ENCODE measurements at regions not wholly inside any gene's neighbourhood (a gene's known extent, or its start where the extent isn't known, plus 50 kb on each side); places are given as distances from the start of the nearest gene placed in this dataset.

DNA sequence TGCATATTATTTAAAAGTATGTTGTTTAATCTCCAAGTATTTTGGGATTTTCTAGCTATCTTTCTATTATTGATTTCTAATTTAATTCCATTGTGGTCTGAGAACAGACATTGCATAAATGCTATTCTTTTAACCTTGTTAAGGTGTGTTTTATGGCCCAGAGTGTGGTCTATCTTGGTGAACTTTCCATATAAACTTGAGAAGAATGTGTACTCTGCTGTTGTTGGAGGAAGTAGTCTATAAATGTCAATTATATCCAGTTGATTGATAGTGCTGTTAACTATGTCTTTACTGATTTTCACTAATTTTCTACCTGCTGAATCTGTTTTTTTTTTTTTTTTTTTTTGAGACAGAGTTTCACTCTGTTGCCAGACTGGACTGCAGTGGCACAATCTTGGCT lies 180.9 kb downstream of the ZNF621 start:
- no peak for DNase-seq

DNA sequence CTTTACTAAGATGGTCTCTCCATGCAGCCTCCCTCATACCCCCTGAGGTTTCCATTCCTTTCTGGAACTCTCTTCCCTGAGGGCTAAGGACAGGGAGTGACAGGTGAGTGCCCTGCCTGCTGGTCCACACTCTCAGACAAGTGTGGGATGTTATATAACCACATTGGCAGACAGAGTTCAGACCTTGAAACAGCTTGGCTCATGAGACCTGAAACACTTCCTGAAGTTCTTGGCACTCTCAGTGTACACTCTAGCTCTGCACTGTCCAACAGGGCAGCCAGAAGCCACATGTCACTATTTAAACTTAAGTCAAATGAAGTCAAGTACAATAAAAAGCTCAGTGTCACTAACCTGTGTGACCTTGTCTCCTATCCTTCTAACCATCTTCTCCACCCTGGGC lies 188.5 kb downstream of the ZNF621 start:
- DNase-seq: no peak

DNA sequence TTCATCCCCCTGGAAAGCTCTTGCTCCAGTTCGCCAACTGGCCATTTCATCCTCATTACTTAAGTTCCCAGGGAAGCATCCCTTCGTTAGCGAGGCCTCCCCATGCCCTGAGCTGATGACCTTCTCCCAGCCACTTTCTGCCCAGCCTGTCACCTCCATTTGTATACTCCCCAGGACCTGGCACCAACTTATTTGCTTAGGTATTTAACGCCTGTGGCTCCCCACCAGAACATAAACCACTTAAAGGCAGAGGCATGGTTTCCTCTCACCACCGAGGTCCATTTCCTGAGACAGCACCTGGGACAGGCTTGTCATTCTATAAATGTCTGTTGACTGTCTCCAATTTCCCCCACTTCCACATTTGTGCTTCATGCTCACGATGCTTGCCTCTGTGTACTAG lies 189.0 kb downstream of the ZNF621 start:
- no peak for DNase-seq

DNA sequence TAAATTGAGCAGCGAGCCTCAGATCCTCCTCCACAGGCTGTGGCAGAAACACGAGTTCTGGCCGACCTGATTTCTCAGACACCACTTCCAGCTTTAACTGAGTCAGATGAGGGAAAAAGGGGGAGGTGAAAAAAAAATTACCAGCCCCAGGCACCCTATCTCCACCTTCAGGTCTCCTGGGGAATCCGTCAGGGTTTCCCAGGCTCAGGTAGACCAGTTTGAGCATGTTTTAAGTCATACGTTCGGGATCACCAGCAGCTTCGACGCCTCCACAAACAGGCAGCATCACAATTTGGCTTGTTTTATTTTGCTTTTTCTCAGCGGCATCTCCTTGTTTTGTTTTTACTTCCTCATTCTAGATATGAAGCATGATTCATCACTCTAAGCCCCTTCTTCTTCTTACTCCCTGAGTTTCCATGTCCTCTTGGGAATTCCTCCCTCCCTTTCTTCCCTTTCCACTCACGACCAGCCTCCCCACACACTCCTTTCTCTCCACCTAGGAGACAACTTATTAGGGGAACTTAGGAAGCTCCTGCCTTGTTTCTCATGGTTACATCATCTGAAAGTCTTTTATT lies 190.1 kb downstream of the ZNF621 start:
- DNase-seq: no peak

DNA sequence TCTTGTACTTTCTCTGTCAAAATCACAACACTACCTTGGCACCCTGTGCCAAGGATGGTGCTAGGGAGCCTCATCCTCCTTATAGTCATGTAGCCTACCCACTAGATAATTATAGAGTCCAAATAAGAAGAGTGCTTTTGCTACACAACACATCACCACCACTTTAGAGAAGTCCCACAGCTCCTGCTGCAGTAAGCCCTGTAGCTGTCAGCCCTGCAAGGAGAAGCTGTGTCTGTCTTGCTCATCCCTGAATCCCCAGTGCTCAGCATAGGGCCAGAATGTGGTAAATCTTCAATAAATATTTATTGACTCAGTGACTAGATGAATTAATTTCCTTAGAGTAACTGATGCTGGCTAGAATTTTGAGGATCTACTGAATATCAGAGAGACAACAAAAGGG lies 190.8 kb downstream of the ZNF621 start:
- DNase-seq: no peak

DNA sequence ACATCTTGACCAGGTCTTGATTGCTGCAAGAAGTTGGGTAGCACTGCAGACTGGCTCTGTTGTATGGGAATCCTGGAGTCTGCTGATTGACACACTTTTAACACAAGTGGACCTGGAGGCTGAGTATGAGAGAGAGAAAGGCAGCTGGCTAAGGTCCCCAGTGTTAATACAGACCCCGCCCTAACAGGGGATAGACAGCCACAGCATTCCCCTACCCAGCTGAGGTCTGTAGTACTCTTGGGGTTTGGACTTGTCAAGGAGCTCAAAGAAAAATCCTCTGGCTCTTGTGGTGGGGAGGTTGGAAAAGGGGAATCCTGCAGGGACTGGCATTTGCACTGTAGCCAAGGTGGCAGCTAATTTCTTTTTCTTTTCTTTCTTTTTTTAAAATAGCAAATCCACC lies 192.7 kb downstream of the ZNF621 start:
- no peak for DNase-seq

DNA sequence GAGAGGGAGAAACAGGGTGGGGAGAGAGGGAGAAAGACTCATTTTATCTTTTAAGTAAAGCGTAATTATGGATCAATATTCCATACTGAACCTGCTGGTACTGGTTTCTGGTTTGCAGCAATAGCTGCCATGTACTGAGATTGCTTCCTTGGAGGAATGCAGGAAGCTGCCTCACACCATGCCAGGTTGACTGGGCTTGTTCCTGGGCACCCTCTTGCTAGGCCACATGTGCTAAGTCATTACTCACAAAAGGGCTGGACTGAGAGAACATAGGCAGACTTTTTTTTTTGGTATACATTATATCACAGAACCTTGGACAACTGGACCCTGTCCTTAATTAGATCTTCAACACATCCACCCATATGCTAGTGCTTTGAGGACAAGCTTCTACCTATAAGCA lies 193.4 kb downstream of the ZNF621 start:
- DNase-seq: no peak

DNA sequence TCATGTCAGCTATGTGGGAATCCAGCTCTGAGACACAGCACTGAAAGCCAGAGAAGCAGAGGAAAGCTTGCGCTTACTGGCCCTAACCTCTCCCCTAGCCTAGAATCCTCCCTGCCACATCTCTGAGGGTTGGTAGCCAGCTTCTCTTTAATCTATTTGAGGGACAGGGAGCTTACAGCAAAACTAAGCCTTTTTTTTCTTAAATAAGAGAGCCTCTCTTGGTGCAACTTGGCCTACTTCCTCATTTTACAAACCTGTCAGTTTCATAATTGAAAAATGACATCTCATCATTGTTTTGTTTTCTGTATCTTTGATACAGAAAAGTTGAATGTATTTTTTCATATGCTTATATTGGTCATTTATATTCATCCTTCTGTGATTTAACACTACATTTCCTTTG lies 193.9 kb downstream of the ZNF621 start:
- DNase-seq: no peak

DNA sequence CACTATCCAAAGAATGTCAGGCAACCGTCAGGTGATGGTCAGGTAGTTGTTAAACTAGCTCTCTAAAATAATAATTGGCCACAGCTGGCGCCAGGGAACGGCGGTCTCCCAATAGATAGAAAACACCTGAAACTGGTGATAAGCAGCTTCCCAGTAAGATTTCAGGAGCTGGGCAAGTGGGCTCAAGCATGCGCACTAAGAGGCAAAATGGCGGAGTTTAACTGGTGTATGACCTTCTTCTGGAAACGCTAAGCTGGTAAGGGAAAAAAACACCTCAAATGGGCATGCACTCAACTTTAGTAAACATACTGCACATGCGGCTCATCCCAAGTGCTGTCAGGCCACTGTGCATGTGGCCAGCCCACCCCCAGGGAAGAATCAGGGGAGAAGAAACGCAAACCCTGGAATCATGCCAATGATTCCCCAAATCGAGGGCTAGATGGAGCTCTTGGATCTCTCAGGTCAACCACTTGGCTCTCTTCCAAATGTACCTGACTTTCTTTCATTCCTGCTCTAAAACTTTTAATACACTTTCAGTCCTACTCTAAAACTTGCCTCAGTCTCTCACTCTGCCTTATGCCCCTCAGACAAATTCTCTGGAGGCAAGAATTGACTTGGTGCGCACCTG lies 195.0 kb downstream of the ZNF621 start:
- no peak for DNase-seq

DNA sequence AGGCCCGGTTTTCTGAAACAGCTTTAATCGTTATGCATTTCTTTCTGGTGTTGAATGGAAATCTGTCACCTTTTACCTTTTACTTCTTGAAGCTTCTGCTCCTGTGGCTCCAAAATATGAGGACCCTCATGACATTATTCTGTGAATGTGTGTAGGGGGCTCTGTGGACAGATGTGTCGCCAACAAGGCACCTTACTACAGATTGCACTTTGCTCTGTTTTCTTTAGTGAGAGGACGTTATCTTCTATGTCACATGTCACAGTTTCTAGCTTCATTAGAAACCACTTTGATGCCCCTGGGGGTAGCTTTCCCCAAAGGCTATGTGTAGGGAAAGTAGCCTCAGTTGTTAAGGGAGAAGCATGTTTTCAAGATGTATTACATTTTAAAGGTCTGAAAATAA lies 195.6 kb downstream of the ZNF621 start:
- DNase-seq: no peak

DNA sequence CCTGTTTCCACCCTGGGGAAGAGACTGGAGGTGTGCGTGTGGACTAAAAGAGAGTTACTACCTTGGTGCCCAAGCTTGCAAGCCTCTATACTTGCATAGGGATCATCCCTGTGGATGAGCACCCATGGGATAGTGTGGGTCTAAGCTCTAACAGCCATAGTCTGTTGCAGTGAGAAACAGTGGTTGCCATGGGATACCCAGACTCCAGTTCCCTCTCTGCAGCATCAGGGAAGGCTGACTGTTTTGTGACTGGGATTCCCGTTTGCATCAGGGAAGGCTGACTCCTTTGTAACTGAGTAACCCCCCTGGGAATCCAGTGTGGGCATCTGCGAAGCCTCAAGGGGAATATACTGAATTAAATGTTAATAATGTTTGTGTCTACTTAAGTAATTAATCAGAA lies 196.1 kb downstream of the ZNF621 start:
- no peak for DNase-seq

DNA sequence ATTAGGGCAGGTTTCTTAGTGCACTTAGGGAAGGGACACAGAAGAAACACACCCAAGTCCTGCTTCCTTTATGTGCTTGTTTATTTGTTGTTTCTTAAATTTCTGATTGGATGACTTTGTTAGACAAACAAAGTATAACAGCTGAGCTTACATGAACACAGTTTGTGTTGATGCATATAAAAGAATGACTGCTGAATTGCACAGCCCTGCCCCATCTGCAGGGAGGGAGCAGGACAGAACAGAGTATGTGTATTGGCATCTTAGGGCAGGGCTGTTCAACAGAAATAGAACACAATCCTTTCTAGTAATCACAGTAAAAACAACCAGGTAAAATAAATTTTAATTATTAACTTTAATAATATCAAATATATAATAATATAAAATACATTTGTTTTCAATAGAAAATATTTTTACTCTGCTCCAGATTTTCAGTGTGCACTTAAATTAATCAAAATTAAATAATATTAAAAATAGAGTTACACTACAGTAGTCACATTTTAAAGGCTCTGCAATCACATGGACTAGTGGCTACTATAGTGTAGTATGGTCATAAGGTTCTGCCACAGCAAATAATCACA lies 198.4 kb downstream of the ZNF621 start:
- no peak for DNase-seq

DNA sequence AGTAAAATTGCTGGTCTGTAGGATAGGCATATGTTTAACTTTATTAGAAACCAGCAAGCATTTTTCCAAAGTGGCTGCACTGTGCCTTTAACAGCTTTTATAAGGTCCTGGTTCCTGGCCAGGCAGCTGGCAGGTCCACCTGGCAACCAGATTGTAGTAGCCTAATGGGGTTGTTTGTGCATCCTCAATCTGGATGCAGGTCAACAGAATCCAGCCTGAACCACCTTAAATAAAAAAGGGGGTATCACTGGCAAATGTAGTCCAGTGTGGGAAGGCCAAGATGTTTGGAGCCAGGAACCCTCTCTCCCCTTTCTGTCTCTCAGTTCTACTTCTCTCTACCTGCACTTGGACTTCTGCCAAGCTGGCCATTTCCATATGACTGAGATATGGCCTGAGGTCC lies 200.3 kb downstream of the ZNF621 start:
- DNase-seq: no peak

DNA sequence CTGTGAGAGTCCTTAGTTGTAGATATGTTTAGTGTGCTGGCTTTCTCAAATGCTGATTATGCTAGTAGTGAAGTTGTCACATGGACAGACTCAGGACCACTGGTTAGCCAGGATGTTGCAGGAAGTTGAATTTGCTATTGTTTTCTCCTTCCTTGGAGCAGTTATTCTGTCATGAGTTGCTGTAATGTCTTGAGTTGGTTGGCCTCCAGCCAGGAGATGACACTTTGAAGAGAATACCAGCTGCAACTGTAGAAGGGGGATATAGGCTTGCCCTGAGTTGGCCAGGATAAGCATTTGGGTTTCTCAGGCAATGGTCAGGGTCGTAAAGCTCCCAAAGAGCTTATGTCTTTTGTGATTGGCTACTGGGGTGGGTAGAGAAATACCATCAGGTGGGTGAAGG lies 206.7 kb downstream of the ZNF621 start:
- DNase-seq: no peak

DNA sequence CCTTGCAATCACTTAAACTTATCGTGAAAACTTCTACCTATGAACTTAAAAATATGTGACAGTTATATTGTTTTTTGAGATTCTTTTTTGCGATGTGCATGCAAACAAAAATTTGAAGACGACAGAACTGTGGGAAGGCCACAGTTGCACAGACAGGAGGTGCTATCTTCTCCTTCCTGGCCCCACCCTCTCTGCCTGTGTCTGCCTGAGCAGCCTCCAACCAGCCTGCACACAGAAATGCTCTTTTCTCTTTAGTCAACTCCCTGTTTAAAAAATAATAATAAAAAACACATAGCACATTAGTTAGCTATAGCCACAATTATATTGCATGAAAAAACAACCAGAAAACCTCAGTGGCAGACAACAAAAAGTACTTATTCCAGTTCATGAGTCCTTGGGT lies 212.2 kb downstream of the ZNF621 start:
- no peak for DNase-seq

DNA sequence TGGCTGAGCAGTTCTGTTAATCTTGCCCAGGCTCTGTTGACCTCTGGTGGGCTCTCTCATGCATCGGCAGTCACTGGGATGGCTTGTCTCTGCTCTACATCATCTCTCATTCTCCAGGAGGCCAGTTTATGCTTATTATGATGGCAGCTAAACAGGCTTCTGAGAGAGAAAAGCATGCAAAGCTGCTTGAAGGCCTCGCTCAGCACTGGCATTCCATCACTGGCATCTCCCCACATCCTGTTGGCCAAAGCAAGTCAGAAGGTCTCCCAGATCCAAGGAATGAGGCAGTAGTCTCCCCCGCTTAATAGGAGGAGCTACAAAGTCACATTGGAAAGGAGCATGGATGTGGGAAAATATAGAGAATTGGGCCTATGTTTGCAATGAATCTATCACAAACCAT lies 212.6 kb downstream of the ZNF621 start:
- DNase-seq: no peak

DNA sequence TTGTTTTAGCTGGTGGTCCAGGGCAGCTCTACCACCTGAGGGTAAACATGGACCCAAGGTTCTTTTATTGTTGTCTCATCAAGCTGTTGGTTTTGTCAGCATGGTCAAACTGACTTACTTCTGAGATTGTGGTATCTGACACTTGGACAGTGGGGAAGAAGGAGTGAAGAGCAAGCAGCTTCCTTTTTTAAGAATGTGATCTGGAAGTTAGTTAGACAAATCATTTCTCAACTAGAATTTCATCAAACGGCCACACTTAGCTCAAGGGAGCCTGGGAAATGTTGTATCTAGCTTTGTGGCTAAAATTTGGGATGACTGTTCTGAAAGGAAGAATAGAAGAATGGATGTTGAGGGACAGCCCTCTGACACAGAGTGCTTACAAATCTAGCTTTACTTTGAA lies 215.2 kb downstream of the ZNF621 start:
- DNase-seq: no peak

DNA sequence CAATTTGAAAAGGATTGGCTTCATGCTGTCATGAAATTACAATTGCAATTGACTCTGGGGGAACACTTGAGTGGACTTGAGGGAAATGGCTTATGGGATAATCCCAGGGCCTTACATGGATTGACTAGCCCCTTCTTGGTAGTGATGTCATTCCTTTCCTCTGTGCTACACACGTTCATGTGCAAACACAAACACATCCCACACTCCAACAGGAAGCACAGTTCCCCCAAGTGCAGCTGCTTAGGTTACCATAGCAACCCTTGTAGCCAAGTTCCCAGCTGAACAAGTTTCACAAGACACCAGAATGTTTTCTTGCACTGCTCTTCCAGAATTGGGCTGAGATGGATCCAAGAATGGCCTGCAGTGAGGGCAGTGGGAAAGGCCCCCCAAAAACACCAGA lies 217.0 kb downstream of the ZNF621 start:
- DNase-seq: no peak

DNA sequence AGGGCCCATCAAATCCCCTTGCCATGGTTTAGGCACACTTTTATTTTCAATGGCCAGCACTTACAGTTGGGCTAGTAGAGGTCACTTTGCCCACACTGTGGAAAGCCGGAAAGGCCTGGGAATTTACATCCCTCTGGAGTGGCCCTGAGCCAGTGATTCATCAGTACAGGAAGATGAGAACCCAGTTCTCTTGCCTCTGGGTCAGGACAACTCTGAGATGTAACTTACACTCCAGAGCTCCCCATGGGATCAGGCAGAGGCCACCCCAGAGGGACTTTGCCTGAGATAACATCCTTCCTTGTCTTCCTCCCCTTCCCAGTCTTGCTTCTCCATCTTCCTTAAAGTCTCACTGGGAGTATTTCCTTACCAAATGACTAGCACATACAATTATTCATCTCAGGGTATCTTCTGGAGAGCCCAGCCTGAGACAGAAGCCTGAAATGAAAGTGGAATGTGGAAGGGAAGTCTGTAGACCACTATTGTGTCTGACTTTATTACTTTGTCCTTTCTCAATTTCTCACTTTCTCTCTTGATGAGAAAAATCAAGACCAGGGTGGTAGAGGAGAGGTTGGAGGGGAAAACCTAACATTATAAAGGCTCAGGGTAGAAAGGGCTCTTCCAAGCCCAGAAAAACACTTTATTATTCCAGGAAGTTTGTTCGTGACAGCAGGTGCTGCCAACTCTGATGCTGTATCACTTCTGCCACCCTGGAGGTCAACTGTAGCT lies 220.8 kb downstream of the ZNF621 start:
- DNase-seq: no peak

DNA sequence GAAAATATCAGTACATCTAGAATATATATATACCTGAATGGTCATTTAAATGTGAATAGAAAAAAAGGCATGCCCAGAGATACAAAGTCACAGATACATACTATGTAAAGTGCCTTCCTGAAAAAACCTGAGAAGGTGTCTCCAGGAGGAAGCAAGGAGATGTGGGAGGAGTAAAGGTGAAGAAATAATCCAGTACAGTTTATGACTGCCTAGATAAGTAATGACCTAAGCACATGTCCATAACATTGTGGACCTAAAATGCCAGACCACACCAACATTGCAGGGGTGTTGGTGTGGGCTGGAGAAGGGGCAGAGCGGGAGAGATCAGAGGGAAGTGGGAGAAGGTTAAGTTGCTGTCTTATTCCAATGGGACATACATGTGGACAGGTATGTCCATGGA lies 226.9 kb downstream of the ZNF621 start:
- DNase-seq: no peak

DNA sequence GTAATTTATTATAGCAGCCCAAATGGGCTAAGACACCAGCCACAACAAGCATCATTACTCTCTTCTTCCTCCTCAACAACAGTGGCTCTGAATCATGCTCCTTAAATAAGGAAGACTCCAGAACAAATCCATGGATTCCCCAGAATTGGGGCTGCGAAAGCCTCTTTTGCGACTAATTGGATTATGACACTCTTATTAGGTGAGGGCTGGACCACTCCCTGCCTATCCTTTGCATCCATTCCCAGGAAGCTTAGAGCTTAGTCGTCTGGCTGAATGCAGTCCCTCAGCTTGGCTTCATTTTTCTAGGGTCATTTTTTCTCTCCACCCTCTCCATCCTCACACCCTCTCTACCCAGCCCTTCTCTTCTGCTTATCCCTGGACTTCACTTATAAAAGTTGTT lies 227.7 kb downstream of the ZNF621 start:
- DNase-seq: no peak

DNA sequence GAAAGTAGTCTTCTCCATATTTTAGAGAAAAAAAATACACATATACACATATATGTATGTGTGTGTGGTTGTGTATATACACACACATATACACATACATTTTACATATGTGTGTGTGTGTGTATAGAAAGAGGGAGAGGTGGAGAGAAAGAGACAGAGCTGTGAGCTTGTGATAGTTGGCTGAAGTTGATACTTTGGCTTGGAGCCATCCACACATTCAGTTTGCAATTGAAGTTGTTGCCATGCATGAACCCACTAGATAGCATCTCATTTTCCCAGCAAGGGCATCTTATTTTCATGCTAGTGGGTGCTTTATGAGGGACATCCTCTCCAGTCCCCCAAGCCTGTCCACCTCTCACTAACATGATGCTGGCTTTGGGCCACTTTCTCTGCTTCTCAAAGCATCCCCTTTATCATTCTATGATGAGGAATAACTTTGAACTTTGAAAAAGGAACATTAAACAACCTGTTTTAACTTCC lies 228.6 kb downstream of the ZNF621 start:
- DNase-seq: no peak

DNA sequence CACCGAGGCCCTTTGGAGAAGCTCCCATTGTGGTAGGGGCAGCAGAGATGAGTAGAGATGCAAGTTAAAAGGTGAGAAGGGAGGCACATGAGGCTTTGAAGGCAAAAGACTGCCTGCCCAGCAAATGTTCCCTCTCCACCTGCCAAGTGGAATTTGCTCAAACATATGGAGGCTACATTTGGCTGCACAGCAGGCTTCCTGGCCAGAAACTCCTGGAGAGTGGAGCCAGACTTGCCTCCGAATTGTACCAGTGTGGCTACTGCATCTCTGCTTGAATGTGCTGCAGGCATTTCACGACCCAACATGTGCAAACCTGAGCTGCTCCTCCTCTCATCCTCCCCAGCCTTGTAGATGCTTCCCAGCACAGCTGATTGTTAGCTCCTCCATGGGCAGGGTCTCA lies 229.2 kb downstream of the ZNF621 start:
- DNase-seq: no peak

DNA sequence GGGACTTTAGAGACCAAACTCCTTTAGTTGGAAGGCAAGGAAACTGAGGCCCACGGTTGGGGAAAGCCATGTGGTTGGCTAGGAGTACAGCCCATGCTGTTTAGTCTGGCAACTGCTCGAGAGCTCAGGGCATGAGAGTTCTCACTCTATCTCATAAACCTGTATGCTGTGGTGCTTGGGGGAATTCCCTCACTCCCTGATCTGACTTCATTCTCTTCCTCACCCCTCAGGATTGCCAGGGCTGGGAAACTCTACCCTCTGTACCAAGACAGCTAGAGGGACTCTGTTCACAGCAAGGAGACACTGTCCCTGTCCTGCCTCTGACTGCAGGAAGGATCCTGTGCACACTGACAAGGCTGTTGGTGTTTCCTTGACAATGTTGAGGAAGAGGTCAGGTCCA lies 230.2 kb downstream of the ZNF621 start:
- DNase-seq: peak; percentile 19 to 23
